ENCODE measurements at regions not wholly inside any gene's neighbourhood (a gene's known extent, or its start where the extent isn't known, plus 50 kb on each side); places are given as distances from the start of the nearest gene placed in this dataset.
A peak's percentile ranks its signal among the peaks of the same experiment; 100 is the strongest.

DNA sequence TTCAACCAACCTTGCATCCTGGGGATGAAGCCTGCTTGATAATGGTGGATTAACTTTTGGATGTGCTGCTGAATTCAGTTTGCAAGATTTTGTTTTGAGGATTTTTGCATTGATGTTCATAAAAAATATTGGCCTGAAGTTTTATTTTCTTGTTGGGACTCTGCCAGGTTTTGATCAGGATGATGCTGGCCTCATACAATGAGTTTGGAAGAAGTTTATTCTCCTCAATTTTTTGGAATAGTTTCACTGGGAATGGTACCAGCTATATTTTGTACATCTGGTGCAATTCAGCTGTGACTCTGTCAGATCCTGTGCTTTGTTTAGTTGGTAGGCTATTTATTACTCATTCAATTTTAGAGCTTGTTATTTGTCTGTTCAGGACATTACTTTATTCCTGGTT is 340.3 kb upstream of the TRAM1L1 start:
- Mint-ChIP-seq H3K27ac (no peak overlapping the region), H3K4me1 (peaks cover 3% of the 10 kb centered on the region), H3K9me3 (peaks cover 12% of the 10 kb centered on the region), H3K4me3 (no peak overlapping the region), H3K36me3 (ENCODE audit: low read depth) (no peaks in the 10 kb centered on the region), H3K27me3 (ENCODE audit: insufficient read depth) (peaks cover 11% of the 10 kb centered on the region)
- Histone ChIP-seq H3K9ac (ENCODE audit: extremely low read depth, low read length, poor library complexity, severe bottlenecking) (no peak overlapping the region), H3K4me1 (ENCODE audit: control insufficient read depth, insufficient read depth, low read length) (no peaks in the 10 kb centered on the region), H3K27ac (ENCODE audit: low read depth, low read length) (no peak overlapping the region), H3K9me3 (ENCODE audit: control insufficient read depth, low read length) (peaks cover 4% of the 10 kb centered on the region), H3K27me3 (ENCODE audit: control insufficient read depth, insufficient read depth, low read length, poor library complexity, severe bottlenecking) (no peaks in the 10 kb centered on the region), H3K36me3 (ENCODE audit: control insufficient read depth, insufficient read depth, low read length) (no peaks in the 10 kb centered on the region), H3K4me3 (ENCODE audit: low read length) (no peak overlapping the region)
- TF ChIP-seq, protein P1, sequence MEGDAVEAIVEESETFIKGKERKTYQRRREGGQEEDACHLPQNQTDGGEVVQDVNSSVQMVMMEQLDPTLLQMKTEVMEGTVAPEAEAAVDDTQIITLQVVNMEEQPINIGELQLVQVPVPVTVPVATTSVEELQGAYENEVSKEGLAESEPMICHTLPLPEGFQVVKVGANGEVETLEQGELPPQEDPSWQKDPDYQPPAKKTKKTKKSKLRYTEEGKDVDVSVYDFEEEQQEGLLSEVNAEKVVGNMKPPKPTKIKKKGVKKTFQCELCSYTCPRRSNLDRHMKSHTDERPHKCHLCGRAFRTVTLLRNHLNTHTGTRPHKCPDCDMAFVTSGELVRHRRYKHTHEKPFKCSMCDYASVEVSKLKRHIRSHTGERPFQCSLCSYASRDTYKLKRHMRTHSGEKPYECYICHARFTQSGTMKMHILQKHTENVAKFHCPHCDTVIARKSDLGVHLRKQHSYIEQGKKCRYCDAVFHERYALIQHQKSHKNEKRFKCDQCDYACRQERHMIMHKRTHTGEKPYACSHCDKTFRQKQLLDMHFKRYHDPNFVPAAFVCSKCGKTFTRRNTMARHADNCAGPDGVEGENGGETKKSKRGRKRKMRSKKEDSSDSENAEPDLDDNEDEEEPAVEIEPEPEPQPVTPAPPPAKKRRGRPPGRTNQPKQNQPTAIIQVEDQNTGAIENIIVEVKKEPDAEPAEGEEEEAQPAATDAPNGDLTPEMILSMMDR (conservative IDR thresholded peaks at IDR 0.05), result no peak
- DNase-seq, result no peak

DNA sequence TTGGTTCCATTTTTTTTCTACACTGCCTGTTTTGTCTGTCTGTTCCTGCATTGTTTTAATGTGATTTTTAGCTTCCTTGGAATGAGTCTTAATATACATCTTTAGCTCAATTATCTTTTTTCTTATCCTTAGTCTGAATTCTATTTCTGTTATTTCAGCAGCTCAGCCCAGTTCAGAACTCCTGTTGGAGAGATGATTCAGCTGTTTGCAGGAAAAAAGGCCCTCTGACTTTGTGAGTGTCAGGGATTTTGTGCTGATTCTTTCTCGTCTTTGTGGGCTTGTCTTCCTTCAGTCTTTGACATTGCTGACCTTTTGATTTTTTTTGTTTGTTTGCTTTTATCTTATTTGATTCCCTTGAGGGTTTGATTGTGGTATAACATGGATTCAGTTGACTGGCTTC is 343.2 kb upstream of the TRAM1L1 start:
- no peak for DNase-seq
- Mint-ChIP-seq H3K9me3 (peaks cover 12% of the 10 kb centered on the region), H3K4me3 (no peak overlapping the region), H3K27ac (no peak overlapping the region), H3K4me1 (no peaks in the 10 kb centered on the region), H3K27me3 (ENCODE audit: insufficient read depth) (peaks cover 11% of the 10 kb centered on the region), H3K36me3 (ENCODE audit: low read depth) (no peaks in the 10 kb centered on the region)
- no peaks in the 10 kb centered on the region for H3K27me3 ChIP-seq (ENCODE audit: control insufficient read depth, insufficient read depth, low read length, poor library complexity, severe bottlenecking)
- no peaks in the 10 kb centered on the region for H3K36me3 ChIP-seq (ENCODE audit: control insufficient read depth, insufficient read depth, low read length)
- H3K9ac ChIP-seq (ENCODE audit: extremely low read depth, low read length, poor library complexity, severe bottlenecking), result no peak overlapping the region
- no peak overlapping the region for H3K4me3 ChIP-seq (ENCODE audit: low read length)
- TF ChIP-seq, protein P1 (conservative IDR thresholded peaks at IDR 0.05), result no peak
- no peak overlapping the region for H3K27ac ChIP-seq (ENCODE audit: low read depth, low read length)
- no peaks in the 10 kb centered on the region for H3K9me3 ChIP-seq (ENCODE audit: control insufficient read depth, low read length)
- H3K4me1 ChIP-seq (ENCODE audit: control insufficient read depth, insufficient read depth, low read length), result no peaks in the 10 kb centered on the region
- 93% methylated on average over 1 of the region's 1 CpG; no CpG with 5 or more reads in 1 of the 2 experiments for WGBS, 2 experiments (ENCODE audit: insufficient coverage in 1 of 2, insufficient read length in 1 of 2)

DNA sequence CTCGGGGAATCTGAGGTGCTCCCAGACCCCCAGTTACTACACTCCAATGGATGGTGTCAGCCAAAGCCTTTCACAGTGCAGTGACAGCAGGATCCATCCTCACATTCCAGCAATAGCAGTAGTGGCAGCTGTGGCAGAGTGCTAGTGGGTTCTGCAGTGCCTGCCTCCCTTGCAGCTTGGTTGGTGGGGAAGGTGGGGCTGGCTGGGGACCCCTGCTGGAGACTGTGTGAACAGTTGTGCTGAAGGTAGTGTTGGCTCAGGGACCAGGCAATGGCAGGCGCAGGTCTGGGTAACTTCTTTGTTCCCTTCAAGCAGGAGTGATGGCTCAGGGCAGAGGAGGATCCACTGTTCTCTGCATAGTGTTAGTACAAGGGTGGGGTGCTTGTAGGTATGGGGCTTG is 343.7 kb upstream of the TRAM1L1 start:
- no peaks in the 10 kb centered on the region for H3K4me1 Mint-ChIP-seq
- 91% methylated on average over 2 of the region's 2 CpGs; no CpG with 5 or more reads in 1 of the 2 experiments for WGBS, 2 experiments (ENCODE audit: insufficient coverage in 1 of 2, insufficient read length in 1 of 2)
- Histone ChIP-seq H3K27ac (ENCODE audit: low read depth, low read length) (no peak overlapping the region), H3K36me3 (ENCODE audit: control insufficient read depth, insufficient read depth, low read length) (no peaks in the 10 kb centered on the region), H3K4me1 (ENCODE audit: control insufficient read depth, insufficient read depth, low read length) (no peaks in the 10 kb centered on the region), H3K9me3 (ENCODE audit: control insufficient read depth, low read length) (no peaks in the 10 kb centered on the region), H3K27me3 (ENCODE audit: control insufficient read depth, insufficient read depth, low read length, poor library complexity, severe bottlenecking) (no peaks in the 10 kb centered on the region), H3K4me3 (ENCODE audit: low read length) (no peak overlapping the region), H3K9ac (ENCODE audit: extremely low read depth, low read length, poor library complexity, severe bottlenecking) (no peak overlapping the region)
- H3K27ac Mint-ChIP-seq, result no peak overlapping the region
- no peaks in the 10 kb centered on the region for H3K36me3 Mint-ChIP-seq (ENCODE audit: low read depth)
- TF ChIP-seq, protein P1 (conservative IDR thresholded peaks at IDR 0.05), result peak; percentile 50
- peaks cover 12% of the 10 kb centered on the region for H3K9me3 Mint-ChIP-seq
- peak; percentile 66 for DNase-seq
- H3K4me3 Mint-ChIP-seq, result no peak overlapping the region
- H3K27me3 Mint-ChIP-seq (ENCODE audit: insufficient read depth), result peaks cover 11% of the 10 kb centered on the region
